RPMI7951 (cell line): ENCODE measurements at regions not wholly inside any gene's neighbourhood (a gene's known extent, or its start where the extent isn't known, plus 50 kb on each side); places are given as distances from the start of the nearest gene placed in this dataset.
A peak's percentile ranks its signal among the peaks of the same experiment; 100 is the strongest.

Experiments used
- DNase-seq: peaks from one replicate; pipeline ENCODE4 v3.0.0-alpha.2; 2012; ENCODE audit warnings: low read depth

GRCh38 chr4:175436196-175436595 lies 375.9 kb downstream of the GPM6A start:
- DNase-seq: no peak

GRCh38 chr4:175440786-175441185 lies 371.3 kb downstream of the GPM6A start:
- DNase-seq: no peak

- no peak for DNase-seq
Observed at GRCh38 chr4:175441256-175441655, 370.8 kb downstream of the GPM6A start.

GRCh38 chr4:175443547-175443946 lies 368.5 kb downstream of the GPM6A start:
- DNase-seq: no peak

- DNase-seq: no peak
Observed at GRCh38 chr4:175444512-175444911, 367.6 kb downstream of the GPM6A start.

GRCh38 chr4:175447016-175447415 lies 365.0 kb downstream of the GPM6A start:
- no peak for DNase-seq

- no peak for DNase-seq
Observed at GRCh38 chr4:175450446-175450845, 361.6 kb downstream of the GPM6A start.

GRCh38 chr4:175451238-175451965 lies 360.7 kb downstream of the GPM6A start:
- no peak for DNase-seq

- peak; percentile 15 for DNase-seq
Observed at GRCh38 chr4:175453456-175453855, 358.6 kb downstream of the GPM6A start.

GRCh38 chr4:175456131-175456530 lies 355.9 kb downstream of the GPM6A start:
- no peak for DNase-seq

- no peak for DNase-seq
Observed at GRCh38 chr4:175457956-175458355, 354.1 kb downstream of the GPM6A start.

- DNase-seq: no peak
Observed at GRCh38 chr4:175459571-175459970, 352.5 kb downstream of the GPM6A start.

- DNase-seq: no peak
Observed at GRCh38 chr4:175460414-175460813, 351.6 kb downstream of the GPM6A start.

GRCh38 chr4:175469514-175469913 lies 342.6 kb downstream of the GPM6A start:
- peak; percentile 41 for DNase-seq

GRCh38 chr4:175470131-175470530 lies 341.9 kb downstream of the GPM6A start:
- peak; percentile 16 for DNase-seq

GRCh38 chr4:175480404-175480803 lies 331.7 kb downstream of the GPM6A start:
- DNase-seq: no peak

- DNase-seq: no peak
Observed at GRCh38 chr4:175499735-175500352, 312.2 kb downstream of the GPM6A start.

- DNase-seq: no peak
Observed at GRCh38 chr4:175504318-175504717, 307.7 kb downstream of the GPM6A start.

- DNase-seq: no peak
Observed at GRCh38 chr4:175509320-175509719, 302.7 kb downstream of the GPM6A start.

GRCh38 chr4:175511861-175512260 lies 300.2 kb downstream of the GPM6A start:
- DNase-seq: no peak

- DNase-seq: no peak
Observed at GRCh38 chr4:175514174-175514573, 297.9 kb downstream of the GPM6A start.

GRCh38 chr4:175530655-175531054 lies 281.4 kb downstream of the GPM6A start:
- no peak for DNase-seq

- DNase-seq: peak; percentile 5
Observed at GRCh38 chr4:175531405-175532091, 280.5 kb downstream of the GPM6A start.
